NCI-H748 (cell line): ENCODE measurements at regions not wholly inside any gene's neighbourhood (a gene's known extent, or its start where the extent isn't known, plus 50 kb on each side); places are given as distances from the start of the nearest gene placed in this dataset.
"Not testable (repeated sequence)": the region's sequence is repeated elsewhere in the genome, so short reads cannot be mapped to it uniquely, and the experiment has no call there.

Source experiments
- DNase-seq: peaks from one replicate; lab custom pipeline; 2025; ENCODE audit not compliant: unreplicated experiment; lab: John Stamatoyannopoulos, UW

- no peak for DNase-seq
These were observed 87.6 kb upstream of the TSPAN7 start for GRCh38 chrX:38473701-38474100.

GRCh38 chrX:38474543-38474942, 86.8 kb upstream of the TSPAN7 start:
- DNase-seq: peak; percentile 2

GRCh38 chrX:38482183-38482582, 79.2 kb upstream of the TSPAN7 start:
- DNase-seq: no peak

- no peak for DNase-seq
These were observed 76.5 kb upstream of the TSPAN7 start for GRCh38 chrX:38484607-38485498.

- DNase-seq: no peak
These were observed 72.0 kb upstream of the TSPAN7 start for GRCh38 chrX:38489341-38489740.

GRCh38 chrX:38494239-38494823, 67.0 kb upstream of the TSPAN7 start:
- DNase-seq: no peak

GRCh38 chrX:38499658-38500057, 61.7 kb upstream of the TSPAN7 start:
- not testable (repeated sequence) for DNase-seq

- DNase-seq: peak; percentile 9
These were observed 61.2 kb upstream of the TSPAN7 start for GRCh38 chrX:38500141-38500540.

- no peak for DNase-seq
These were observed 60.5 kb upstream of the TSPAN7 start for GRCh38 chrX:38500866-38501265.

GRCh38 chrX:38505583-38505982, 55.8 kb upstream of the TSPAN7 start:
- no peak for DNase-seq
